ENCODE measurements at regions not wholly inside any gene's neighbourhood (a gene's known extent, or its start where the extent isn't known, plus 50 kb on each side); places are given as distances from the start of the nearest gene placed in this dataset.

GRCh38 chr1:208728815-208729214 lies 484.6 kb upstream of the PLXNA2 start:
- Histone ChIP-seq H3K4me2 (ENCODE audit: low read depth, low read length, poor library complexity, severe bottlenecking) (no peak overlapping the region), H3K9ac (ENCODE audit: low read length) (no peak overlapping the region), H3K27ac (ENCODE audit: low read depth, low read length) (no peak overlapping the region), H3K9me2 (replicated peaks; ENCODE audit: insufficient read depth, low read length) (no peaks in the 10 kb centered on the region), H2AFZ (ENCODE audit: low read depth, low read length, severe bottlenecking) (no peak overlapping the region), H3K9me3 (ENCODE audit: insufficient read depth, low read length) (no peaks in the 10 kb centered on the region), H4K20me1 (ENCODE audit: low read depth, low read length) (no peaks in the 10 kb centered on the region), H3K4me3 (ENCODE audit: insufficient read depth, low read length, poor library complexity, severe bottlenecking) (no peak overlapping the region), H3F3A (ENCODE audit: insufficient read depth) (no peaks in the 10 kb centered on the region), H3K36me3 (ENCODE audit: low read length) (no peaks in the 10 kb centered on the region), H3K27me3 (ENCODE audit: low read length) (no peaks in the 10 kb centered on the region), H3K79me2 (ENCODE audit: insufficient read depth, low read length) (no peaks in the 10 kb centered on the region)
- TF ChIP-seq CTCF (IDR thresholded peaks at IDR 0.05; ENCODE audit: insufficient read depth, low read length, poor library complexity, severe bottlenecking) (no peak), EZH2phosphoT487 (conservative IDR thresholded peaks at IDR 0.05; ENCODE audit: low read length) (no peak)

GRCh38 chr1:208731981-208732821 lies 488.0 kb upstream of the PLXNA2 start:
- Histone ChIP-seq H3K9ac (ENCODE audit: low read length) (no peak overlapping the region), H3K36me3 (ENCODE audit: low read length) (no peaks in the 10 kb centered on the region), H3K27me3 (ENCODE audit: low read length) (no peaks in the 10 kb centered on the region), H4K20me1 (ENCODE audit: low read depth, low read length) (no peaks in the 10 kb centered on the region), H3K9me2 (replicated peaks; ENCODE audit: insufficient read depth, low read length) (no peaks in the 10 kb centered on the region), H3K27ac (ENCODE audit: low read depth, low read length) (no peak overlapping the region), H3K4me2 (ENCODE audit: low read depth, low read length, poor library complexity, severe bottlenecking) (no peak overlapping the region), H3K9me3 (ENCODE audit: insufficient read depth, low read length) (no peaks in the 10 kb centered on the region), H2AFZ (ENCODE audit: low read depth, low read length, severe bottlenecking) (no peak overlapping the region), H3K79me2 (ENCODE audit: insufficient read depth, low read length) (no peaks in the 10 kb centered on the region), H3K4me3 (ENCODE audit: insufficient read depth, low read length, poor library complexity, severe bottlenecking) (no peak overlapping the region), H3F3A (ENCODE audit: insufficient read depth) (no peaks in the 10 kb centered on the region)
- TF ChIP-seq EZH2phosphoT487 (conservative IDR thresholded peaks at IDR 0.05; ENCODE audit: low read length) (no peak), CTCF (IDR thresholded peaks at IDR 0.05; ENCODE audit: insufficient read depth, low read length, poor library complexity, severe bottlenecking) (no peak)

GRCh38 chr1:208737161-208737560 lies 493.0 kb upstream of the PLXNA2 start:
- no peak for TF ChIP-seq CTCF (IDR thresholded peaks at IDR 0.05; ENCODE audit: insufficient read depth, low read length, poor library complexity, severe bottlenecking)
- no peak for TF ChIP-seq EZH2phosphoT487 (conservative IDR thresholded peaks at IDR 0.05; ENCODE audit: low read length)
- no peaks in the 10 kb centered on the region for H4K20me1 ChIP-seq (ENCODE audit: low read depth, low read length)
- H3K36me3 ChIP-seq (ENCODE audit: low read length): no peaks in the 10 kb centered on the region
- H3K9me2 ChIP-seq (replicated peaks; ENCODE audit: insufficient read depth, low read length): no peaks in the 10 kb centered on the region
- no peak overlapping the region for H3K9ac ChIP-seq (ENCODE audit: low read length)
- H3K4me3 ChIP-seq (ENCODE audit: insufficient read depth, low read length, poor library complexity, severe bottlenecking): no peak overlapping the region
- no peak overlapping the region for H2AFZ ChIP-seq (ENCODE audit: low read depth, low read length, severe bottlenecking)
- no peak overlapping the region for H3K4me2 ChIP-seq (ENCODE audit: low read depth, low read length, poor library complexity, severe bottlenecking)
- H3K27ac ChIP-seq (ENCODE audit: low read depth, low read length): no peak overlapping the region
- no peaks in the 10 kb centered on the region for H3K79me2 ChIP-seq (ENCODE audit: insufficient read depth, low read length)
- H3F3A ChIP-seq (ENCODE audit: insufficient read depth): no peaks in the 10 kb centered on the region
- H3K9me3 ChIP-seq (ENCODE audit: insufficient read depth, low read length): no peaks in the 10 kb centered on the region
- no peaks in the 10 kb centered on the region for H3K27me3 ChIP-seq (ENCODE audit: low read length)

All from SU-DHL-6 (cell line).